Stomach (tissue), 4 donors: ENCODE measurements at regions not wholly inside any gene's neighbourhood (a gene's known extent, or its start where the extent isn't known, plus 50 kb on each side); places are given as distances from the start of the nearest gene placed in this dataset.

Experiments
- CTCF ChIP-seq, 7 experiments: fragments of 450-650 bp in 4 of 7; fragments of 200-600 bp in 3 of 7; sonication (generic) in 3 of 7; IDR thresholded peaks; one replicate each; pipeline ENCODE4 v1.5.1; 2016 to 2019; ENCODE audit warnings: antibody characterized with exemption in 7 of 7, control low read depth in 2 of 7, mild to moderate bottlenecking in 1 of 7
- EP300 ChIP-seq: sonication (generic); formaldehyde crosslinking; IDR thresholded peaks from one replicate; pipeline ENCODE4 v1.6.1; 2017; ENCODE audit warnings: antibody characterized with exemption
- POLR2A ChIP-seq, 4 donors: fragments of 450-650 bp; IDR thresholded peaks; one replicate each; pipeline ENCODE4 v1.6.1; 2016; ENCODE audit warnings: antibody characterized with exemption in 4 of 4, control low read depth in 2 of 4, mild to moderate bottlenecking in 1 of 4, moderate library complexity in 1 of 4
- POLR2AphosphoS5 ChIP-seq, 3 donors: sonication (generic); formaldehyde crosslinking; IDR thresholded peaks; one replicate each; pipeline ENCODE4 v1.6.1; 2016; ENCODE audit warnings: antibody characterized with exemption in 3 of 3

- TF ChIP-seq POLR2AphosphoS5 (IDR thresholded peaks at IDR 0.05), result no peak
- no peak for TF ChIP-seq CTCF (IDR thresholded peaks at IDR 0.05)
- TF ChIP-seq POLR2A (IDR thresholded peaks at IDR 0.05), result no peak
- no peak for TF ChIP-seq EP300
Observed at GRCh38 chr2:59938181-59938580, 615.3 kb downstream of the BCL11A start.
